Uterus (tissue), 3 donors: ENCODE measurements at regions not wholly inside any gene's neighbourhood (a gene's known extent, or its start where the extent isn't known, plus 50 kb on each side); places are given as distances from the start of the nearest gene placed in this dataset.
"Not testable (repeated sequence)": the region's sequence is repeated elsewhere in the genome, so short reads cannot be mapped to it uniquely, and the experiment has no call there.

ENCODE experiments used
- DNase-seq, 2 donors: peaks; one replicate each; pipeline ENCODE4 v3.0.0-alpha.2; 2019 to 2020
- H3K27ac ChIP-seq, 2 donors: fragments of 200-600 bp; sonication (generic); 1 replicate in 1 of 2; 2 replicates in 1 of 2; pipeline ENCODE4 v1.5.1; 2016 to 2018
- H3K27me3 ChIP-seq, 2 donors: fragments of 200-600 bp; sonication (generic); one replicate each; pipeline ENCODE4 v1.5.1; 2018 to 2019; ENCODE audit warnings: control low read depth in 1 of 2
- H3K36me3 ChIP-seq, 2 donors: fragments of 200-600 bp; sonication (generic); one replicate each; pipeline ENCODE4 v1.5.1; 2019; ENCODE audit warnings: control low read depth in 1 of 2
- H3K4me1 ChIP-seq, 2 donors: fragments of 200-600 bp; sonication (generic); one replicate each; pipeline ENCODE4 v1.5.1; 2018 to 2019; ENCODE audit warnings: control low read depth in 1 of 2
- H3K4me3 ChIP-seq, 2 donors: fragments of 200-600 bp; sonication (generic); 1 replicate in 1 of 2; 2 replicates in 1 of 2; pipeline ENCODE4 v1.5.1; 2018 to 2019; ENCODE audit warnings: mild to moderate bottlenecking in 1 of 2
- H3K9me3 ChIP-seq, 2 donors: fragments of 200-600 bp; sonication (generic); one replicate each; pipeline ENCODE4 v1.5.1; 2019; ENCODE audit warnings: control low read depth in 1 of 2
- CTCF ChIP-seq, 4 experiments: fragments of 200-600 bp in 2 of 4; fragments of 450-650 bp in 2 of 4; sonication (generic) in 2 of 4; IDR thresholded peaks; one replicate each; pipeline ENCODE4 v1.5.1; 2016 to 2019; ENCODE audit warnings: antibody characterized with exemption in 4 of 4, mild to moderate bottlenecking in 2 of 4, moderate library complexity in 1 of 4
- POLR2A ChIP-seq, 2 donors: fragments of 450-650 bp; IDR thresholded peaks; one replicate each; pipeline ENCODE4 v1.6.1; 2016; ENCODE audit warnings: antibody characterized with exemption in 2 of 2, mild to moderate bottlenecking in 1 of 2, moderate library complexity in 1 of 2
- intact Hi-C: fragments of 100-400 bp; cut with DNase I; formaldehyde crosslinking; loops from one replicate; pipeline ENCODE4 v1.15.1; 2023; ENCODE audit warnings: low total_unique reads
- donor health status: DM: yes; HTN: yes; CAD: no.

GRCh38 chr3:178211086-178211485, 325.1 kb upstream of the KCNMB2 start:
- DNase-seq, H3K4me1 ChIP-seq, H3K4me3 ChIP-seq, H3K9me3 ChIP-seq, H3K27ac ChIP-seq, H3K27me3 ChIP-seq, H3K36me3 ChIP-seq, intact Hi-C loops: not testable (repeated sequence)

GRCh38 chr3:178217479-178217878, 318.8 kb upstream of the KCNMB2 start:
- Histone ChIP-seq H3K4me3 (no peak overlapping the region), H3K27ac (no peak overlapping the region), H3K36me3 (no peaks in the 10 kb centered on the region), H3K9me3 (no peaks in the 10 kb centered on the region), H3K4me1 (no peaks in the 10 kb centered on the region), H3K27me3 (no peaks in the 10 kb centered on the region)
- TF ChIP-seq POLR2A (IDR thresholded peaks at IDR 0.05), result no peak
- TF ChIP-seq CTCF (IDR thresholded peaks at IDR 0.05), result no peak
- no peak for DNase-seq
- intact Hi-C loops, result no loop called here

- H3K9me3 ChIP-seq, result no peaks in the 10 kb centered on the region
- DNase-seq, result no peak
- no peaks in the 10 kb centered on the region for H3K36me3 ChIP-seq
- no peak for TF ChIP-seq CTCF (IDR thresholded peaks at IDR 0.05)
- no peak for TF ChIP-seq POLR2A (IDR thresholded peaks at IDR 0.05)
- intact Hi-C loops, result no loop called here
- H3K27ac ChIP-seq, result no peak overlapping the region
- H3K4me3 ChIP-seq, result no peak overlapping the region
- no peaks in the 10 kb centered on the region for H3K4me1 ChIP-seq
- no peaks in the 10 kb centered on the region for H3K27me3 ChIP-seq
Observed at GRCh38 chr3:178218231-178218630, 318.0 kb upstream of the KCNMB2 start.

- H3K4me3 ChIP-seq, intact Hi-C loops, H3K4me1 ChIP-seq, H3K27ac ChIP-seq, H3K36me3 ChIP-seq, DNase-seq, H3K27me3 ChIP-seq, H3K9me3 ChIP-seq: not testable (repeated sequence)
Observed at GRCh38 chr3:178219661-178220060, 316.6 kb upstream of the KCNMB2 start.

- no peak for TF ChIP-seq POLR2A (IDR thresholded peaks at IDR 0.05)
- no peak for TF ChIP-seq CTCF (IDR thresholded peaks at IDR 0.05)
- Histone ChIP-seq H3K9me3 (no peaks in the 10 kb centered on the region), H3K4me3 (no peak overlapping the region), H3K4me1 (no peaks in the 10 kb centered on the region), H3K27me3 (no peaks in the 10 kb centered on the region), H3K36me3 (no peaks in the 10 kb centered on the region), H3K27ac (no peak overlapping the region)
- intact Hi-C loops, result no loop called here
- DNase-seq, result no peak
Observed at GRCh38 chr3:178223876-178224275, 312.4 kb upstream of the KCNMB2 start.

- DNase-seq, result no peak
- Histone ChIP-seq H3K36me3 (no peaks in the 10 kb centered on the region), H3K4me3 (no peak overlapping the region), H3K4me1 (no peaks in the 10 kb centered on the region), H3K27me3 (no peaks in the 10 kb centered on the region), H3K27ac (no peak overlapping the region), H3K9me3 (no peaks in the 10 kb centered on the region)
- intact Hi-C loops, result no loop called here
- no peak for TF ChIP-seq POLR2A (IDR thresholded peaks at IDR 0.05)
- no peak for TF ChIP-seq CTCF (IDR thresholded peaks at IDR 0.05)
Observed at GRCh38 chr3:178226094-178226493, 310.1 kb upstream of the KCNMB2 start.
